Adipocyte (in vitro differentiated cells): ENCODE measurements at regions not wholly inside any gene's neighbourhood (a gene's known extent, or its start where the extent isn't known, plus 50 kb on each side); places are given as distances from the start of the nearest gene placed in this dataset.
"Not testable (repeated sequence)": the region's sequence is repeated elsewhere in the genome, so short reads cannot be mapped to it uniquely, and the experiment has no call there.

Experiments
- DNase-seq: peaks from one replicate; pipeline ENCODE4 v3.0.0-alpha.2; 2015; ENCODE audit warnings: low read depth
- H3K27me3 ChIP-seq: replicated peaks from 2 replicates; pipeline ENCODE4 v1.7.0; 2013; ENCODE audit warnings: mild to moderate bottlenecking, low read length, moderate library complexity; ENCODE audit not compliant: control insufficient read depth, insufficient read depth
- H3K36me3 ChIP-seq: 2 replicates; pipeline ENCODE4 v1.7.0; 2013; ENCODE audit warnings: low read length, mild to moderate bottlenecking, moderate library complexity; ENCODE audit not compliant: control insufficient read depth, insufficient read depth, severe bottlenecking
- H3K4me1 ChIP-seq: 2 replicates; pipeline ENCODE4 v1.7.0; 2013; ENCODE audit warnings: mild to moderate bottlenecking, low read length, moderate library complexity; ENCODE audit not compliant: control insufficient read depth, insufficient read depth
- H3K4me3 ChIP-seq: 2 replicates; pipeline ENCODE4 v1.7.0; 2013; ENCODE audit warnings: mild to moderate bottlenecking, low read length, moderate library complexity
- H3K9ac ChIP-seq: 2 replicates; pipeline ENCODE4 v1.7.0; 2013; ENCODE audit warnings: mild to moderate bottlenecking, low read length, moderate library complexity
- H3K9me3 ChIP-seq: 2 replicates; pipeline ENCODE4 v1.7.0; 2013; ENCODE audit warnings: mild to moderate bottlenecking, low read length, moderate library complexity; ENCODE audit not compliant: control insufficient read depth

GRCh38 chr7:131633342-131633843 lies 77.0 kb upstream of the PODXL start:
- Histone ChIP-seq H3K9ac (peak overlapping the region; percentile 59), H3K27me3 (no peaks in the 10 kb centered on the region), H3K4me1 (peaks cover 28% of the 10 kb centered on the region), H3K9me3 (no peaks in the 10 kb centered on the region), H3K36me3 (no peaks in the 10 kb centered on the region), H3K4me3 (no peak overlapping the region)
- peak; percentile 29 for DNase-seq

- H3K9ac ChIP-seq: no peak overlapping the region
- H3K27me3 ChIP-seq: no peaks in the 10 kb centered on the region
- H3K36me3 ChIP-seq: no peaks in the 10 kb centered on the region
- no peak for DNase-seq
- H3K4me1 ChIP-seq: peaks cover 46% of the 10 kb centered on the region
- H3K9me3 ChIP-seq: no peaks in the 10 kb centered on the region
- no peak overlapping the region for H3K4me3 ChIP-seq
Observed at GRCh38 chr7:131630427-131630826, 74.0 kb upstream of the PODXL start.

GRCh38 chr7:131629217-131629882 lies 72.9 kb upstream of the PODXL start:
- no peaks in the 10 kb centered on the region for H3K27me3 ChIP-seq
- H3K9ac ChIP-seq: peak overlapping the region; percentile 17
- H3K36me3 ChIP-seq: no peaks in the 10 kb centered on the region
- DNase-seq: peak; percentile 48
- H3K4me3 ChIP-seq: no peak overlapping the region
- no peaks in the 10 kb centered on the region for H3K9me3 ChIP-seq
- H3K4me1 ChIP-seq: peaks cover 46% of the 10 kb centered on the region

GRCh38 chr7:131628634-131629033 lies 72.2 kb upstream of the PODXL start:
- no peak for DNase-seq
- peak overlapping the region; percentile 17 for H3K9ac ChIP-seq
- H3K4me1 ChIP-seq: peaks cover 39% of the 10 kb centered on the region
- H3K36me3 ChIP-seq: no peaks in the 10 kb centered on the region
- no peaks in the 10 kb centered on the region for H3K9me3 ChIP-seq
- no peak overlapping the region for H3K4me3 ChIP-seq
- no peaks in the 10 kb centered on the region for H3K27me3 ChIP-seq

GRCh38 chr7:131627735-131628190 lies 71.3 kb upstream of the PODXL start:
- Histone ChIP-seq H3K27me3 (no peaks in the 10 kb centered on the region), H3K9ac (no peak overlapping the region), H3K4me3 (no peak overlapping the region), H3K36me3 (no peaks in the 10 kb centered on the region), H3K9me3 (no peaks in the 10 kb centered on the region), H3K4me1 (peaks cover 32% of the 10 kb centered on the region)
- no peak for DNase-seq

GRCh38 chr7:131626643-131627042 lies 70.2 kb upstream of the PODXL start:
- H3K4me3 ChIP-seq: no peak overlapping the region
- H3K9ac ChIP-seq: no peak overlapping the region
- H3K36me3 ChIP-seq: no peaks in the 10 kb centered on the region
- no peak for DNase-seq
- H3K4me1 ChIP-seq: peaks cover 32% of the 10 kb centered on the region
- no peaks in the 10 kb centered on the region for H3K27me3 ChIP-seq
- no peaks in the 10 kb centered on the region for H3K9me3 ChIP-seq

- Histone ChIP-seq H3K9ac (peak overlapping the region; percentile 39), H3K4me3 (no peak overlapping the region), H3K36me3 (no peaks in the 10 kb centered on the region), H3K27me3 (no peaks in the 10 kb centered on the region), H3K4me1 (peaks cover 32% of the 10 kb centered on the region), H3K9me3 (no peaks in the 10 kb centered on the region)
- peak; percentile 58 for DNase-seq
Observed at GRCh38 chr7:131625817-131626372, 69.5 kb upstream of the PODXL start.

GRCh38 chr7:131625345-131625744 lies 68.9 kb upstream of the PODXL start:
- H3K4me1 ChIP-seq: peaks cover 32% of the 10 kb centered on the region
- not testable (repeated sequence) for DNase-seq

GRCh38 chr7:131624536-131624935 lies 68.1 kb upstream of the PODXL start:
- Histone ChIP-seq H3K4me1 (peaks cover 28% of the 10 kb centered on the region), H3K9me3 (no peaks in the 10 kb centered on the region), H3K4me3 (no peak overlapping the region), H3K27me3 (no peaks in the 10 kb centered on the region), H3K36me3 (no peaks in the 10 kb centered on the region), H3K9ac (no peak overlapping the region)
- no peak for DNase-seq

More at GRCh38 chr7:131625345-131625744, 68.9 kb upstream of the PODXL start:
- H3K36me3 ChIP-seq, H3K9me3 ChIP-seq, H3K9ac ChIP-seq, H3K27me3 ChIP-seq, H3K4me3 ChIP-seq: not testable (repeated sequence)

- Histone ChIP-seq H3K9me3 (no peaks in the 10 kb centered on the region), H3K4me3 (no peak overlapping the region), H3K4me1 (peaks cover 15% of the 10 kb centered on the region), H3K9ac (no peak overlapping the region), H3K36me3 (no peaks in the 10 kb centered on the region), H3K27me3 (no peaks in the 10 kb centered on the region)
- no peak for DNase-seq
Observed at GRCh38 chr7:131623154-131623553, 66.7 kb upstream of the PODXL start.

- no peak overlapping the region for H3K9ac ChIP-seq
- no peaks in the 10 kb centered on the region for H3K36me3 ChIP-seq
- H3K4me3 ChIP-seq: no peak overlapping the region
- DNase-seq: no peak
- no peaks in the 10 kb centered on the region for H3K9me3 ChIP-seq
- no peaks in the 10 kb centered on the region for H3K27me3 ChIP-seq
- peaks cover 12% of the 10 kb centered on the region for H3K4me1 ChIP-seq
Observed at GRCh38 chr7:131621652-131622051, 65.2 kb upstream of the PODXL start.
